ENCODE measurements at regions not wholly inside any gene's neighbourhood (a gene's known extent, or its start where the extent isn't known, plus 50 kb on each side); places are given as distances from the start of the nearest gene placed in this dataset.
"Not testable (repeated sequence)": the region's sequence is repeated elsewhere in the genome, so short reads cannot be mapped to it uniquely, and the experiment has no call there.

DNA sequence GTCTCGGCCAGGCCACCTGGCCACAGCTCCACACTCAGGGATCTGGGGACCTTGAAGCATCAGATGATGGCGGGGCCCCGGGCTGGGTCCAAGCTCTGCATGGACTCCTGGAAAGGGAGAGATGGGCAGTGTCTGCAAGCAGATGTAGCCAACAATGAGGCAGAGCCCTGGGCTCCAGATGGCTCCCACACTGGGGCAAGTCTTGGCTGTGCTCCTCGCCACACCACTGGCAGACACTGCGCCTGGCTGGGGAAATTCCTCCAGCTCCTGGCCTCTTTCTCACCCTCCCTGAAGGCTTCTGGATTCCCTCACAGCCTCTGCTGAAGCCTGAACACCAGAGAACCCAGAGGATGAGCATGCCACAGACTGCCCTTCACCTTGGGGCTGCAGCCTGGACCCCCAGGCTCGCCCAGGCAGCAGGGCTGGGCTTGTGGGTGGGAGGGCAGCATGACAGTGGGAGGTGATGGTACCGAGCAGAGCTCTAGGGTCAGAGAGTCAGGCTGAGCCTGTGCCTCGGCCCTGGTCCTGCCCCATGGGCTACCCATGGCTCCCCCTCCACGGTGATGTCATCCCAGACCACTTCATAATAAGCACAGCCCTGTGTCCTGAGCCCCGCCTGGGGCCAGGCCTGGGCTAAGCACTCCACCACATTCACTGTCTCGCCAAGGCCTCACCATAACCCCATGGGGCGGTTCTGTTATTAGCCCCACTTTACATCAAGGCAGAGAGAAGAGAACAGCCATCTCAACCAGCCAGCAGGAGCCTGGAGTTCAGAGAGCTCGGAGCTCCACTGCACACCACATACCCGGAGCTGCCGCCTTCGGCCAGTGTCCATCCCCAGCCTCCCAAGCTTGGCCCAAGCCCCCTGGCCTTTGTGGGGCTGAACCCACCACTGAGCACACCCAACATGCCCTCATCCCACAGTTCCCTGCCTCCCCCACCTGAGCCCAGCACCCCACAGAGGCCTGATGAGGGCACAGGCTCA lies 62.2 kb upstream of the ADAMTS2 start:
- FAIRE-seq (no peak), DNase-seq (ENCODE audit: insufficient read length, low spot score) (no peak)
- TF ChIP-seq POLR2A (IDR thresholded peaks at IDR 0.05; ENCODE audit: low read depth, low read length) (no peak), SPI1 (IDR thresholded peaks at IDR 0.05; ENCODE audit: low read depth, low read length) (no peak), POU2F2 (IDR thresholded peaks at IDR 0.05; ENCODE audit: low read depth, low read length) (no peak), POLR2AphosphoS5 (IDR thresholded peaks at IDR 0.05; ENCODE audit: low read depth, low read length) (no peak), PAX5 (IDR thresholded peaks at IDR 0.05; ENCODE audit: insufficient read depth, low read length, severe bottlenecking) (no peak), TAF1 (IDR thresholded peaks at IDR 0.05; ENCODE audit: low read depth, low read length) (no peak)

DNA sequence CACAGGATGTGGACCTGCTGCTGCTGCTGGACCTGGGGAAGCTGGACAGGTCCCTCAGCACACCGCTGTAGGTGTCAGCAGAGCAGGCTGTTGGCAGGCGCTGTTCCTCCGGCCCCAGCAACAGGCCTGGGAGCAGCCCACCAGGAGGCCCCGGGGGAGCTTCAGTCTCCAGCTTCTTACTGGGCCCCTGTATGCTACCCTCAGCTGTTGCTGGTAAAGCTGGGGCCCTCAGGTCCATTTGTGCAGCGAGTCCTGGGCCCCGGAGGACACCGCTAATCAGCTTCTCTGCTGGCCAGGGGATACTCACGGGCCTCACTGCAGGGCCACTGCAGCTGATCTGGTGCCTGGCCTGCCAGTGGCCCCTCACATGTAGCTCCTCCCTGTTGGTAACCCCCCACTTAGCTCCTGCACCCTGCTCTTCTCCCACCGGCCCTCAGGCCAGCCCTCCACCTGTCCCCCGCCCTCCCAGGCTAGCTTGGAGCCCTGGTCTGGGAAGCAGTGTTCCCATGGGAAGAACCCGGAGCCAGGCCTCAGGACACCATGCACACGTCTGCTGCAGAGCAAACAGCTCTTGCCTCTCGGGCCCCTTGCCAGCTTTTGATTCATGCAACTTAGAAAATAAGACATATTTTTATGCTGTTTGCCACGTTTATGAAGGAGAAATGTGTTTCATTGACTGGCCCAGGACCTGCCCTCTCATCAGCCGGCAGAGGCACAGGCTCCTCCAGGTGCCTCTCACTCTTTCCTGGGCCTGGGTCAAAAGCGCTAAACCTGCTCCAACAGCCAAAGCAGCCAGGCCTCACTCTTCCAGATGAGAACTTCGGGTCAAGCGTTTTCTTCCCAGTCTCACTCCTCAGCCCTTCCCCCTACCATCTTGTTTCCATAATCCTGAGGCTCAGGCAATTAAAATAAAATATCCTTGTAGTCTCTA lies 61.0 kb upstream of the ADAMTS2 start:
- DNase-seq (ENCODE audit: insufficient read length, low spot score) (no peak), FAIRE-seq (no peak)
- TF ChIP-seq POLR2AphosphoS5 (IDR thresholded peaks at IDR 0.05; ENCODE audit: low read depth, low read length) (no peak), POLR2A (IDR thresholded peaks at IDR 0.05; ENCODE audit: low read depth, low read length) (no peak), SPI1 (IDR thresholded peaks at IDR 0.05; ENCODE audit: low read depth, low read length) (no peak), POU2F2 (IDR thresholded peaks at IDR 0.05; ENCODE audit: low read depth, low read length) (no peak), TAF1 (IDR thresholded peaks at IDR 0.05; ENCODE audit: low read depth, low read length) (no peak), PAX5 (IDR thresholded peaks at IDR 0.05; ENCODE audit: insufficient read depth, low read length, severe bottlenecking) (no peak)

DNA sequence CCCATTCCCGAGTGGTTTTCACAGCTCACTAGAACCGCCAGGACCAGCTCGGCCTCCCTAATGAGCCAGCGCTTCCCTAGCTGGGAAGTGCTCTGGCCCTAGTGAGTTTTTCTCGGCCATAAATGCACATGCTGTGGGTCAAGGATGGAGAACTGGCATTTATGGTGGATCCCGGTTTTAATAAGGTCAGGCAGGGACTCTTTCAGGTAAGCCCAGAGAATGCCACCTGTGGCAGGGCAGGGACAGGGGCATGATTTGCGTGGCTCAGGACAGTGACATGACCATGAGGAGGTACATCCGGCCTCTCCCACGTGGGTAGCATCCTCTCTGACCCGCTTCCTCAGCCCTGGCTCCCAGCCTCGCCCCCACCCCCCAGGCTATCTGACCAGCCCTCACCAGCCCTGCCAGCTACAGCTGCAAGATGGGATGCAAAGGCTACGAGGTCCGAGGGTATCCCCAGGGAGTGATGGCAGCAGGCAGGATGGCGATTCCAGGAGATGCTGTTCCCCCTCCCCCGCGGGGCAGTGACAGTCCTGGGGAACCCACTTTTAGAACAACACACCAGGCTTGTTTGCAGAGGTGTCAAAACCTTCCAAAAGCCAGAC lies 60.3 kb upstream of the ADAMTS2 start:
- FAIRE-seq, result no peak
- no peak for TF ChIP-seq POU2F2 (IDR thresholded peaks at IDR 0.05; ENCODE audit: low read depth, low read length)
- no peak for TF ChIP-seq PAX5 (IDR thresholded peaks at IDR 0.05; ENCODE audit: insufficient read depth, low read length, severe bottlenecking)
- DNase-seq (ENCODE audit: insufficient read length, low spot score), result no peak

DNA sequence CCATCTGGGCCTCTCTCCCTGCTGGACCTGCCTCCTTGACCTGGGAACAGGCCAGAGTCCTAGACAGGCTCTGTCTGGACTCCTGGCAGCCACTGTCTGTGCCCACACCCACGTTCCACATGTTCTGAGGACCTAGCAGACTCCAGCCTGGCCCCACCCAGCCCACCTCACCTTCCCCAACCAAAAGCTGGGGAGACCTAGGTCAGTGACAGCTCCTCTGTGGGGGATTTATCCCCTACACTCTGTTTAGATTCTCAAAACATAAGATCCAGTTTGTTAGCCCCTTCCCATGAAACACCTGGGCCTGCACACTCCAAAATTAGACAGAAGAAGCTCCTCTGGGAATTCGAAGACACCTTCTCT lies 59.8 kb upstream of the ADAMTS2 start:
- no peak for TF ChIP-seq TAF1 (IDR thresholded peaks at IDR 0.05; ENCODE audit: low read depth, low read length)
- TF ChIP-seq POLR2AphosphoS5 (IDR thresholded peaks at IDR 0.05; ENCODE audit: low read depth, low read length), result no peak
- no peak for TF ChIP-seq POU2F2 (IDR thresholded peaks at IDR 0.05; ENCODE audit: low read depth, low read length)
- FAIRE-seq (no peak), DNase-seq (ENCODE audit: insufficient read length, low spot score) (no peak)

DNA sequence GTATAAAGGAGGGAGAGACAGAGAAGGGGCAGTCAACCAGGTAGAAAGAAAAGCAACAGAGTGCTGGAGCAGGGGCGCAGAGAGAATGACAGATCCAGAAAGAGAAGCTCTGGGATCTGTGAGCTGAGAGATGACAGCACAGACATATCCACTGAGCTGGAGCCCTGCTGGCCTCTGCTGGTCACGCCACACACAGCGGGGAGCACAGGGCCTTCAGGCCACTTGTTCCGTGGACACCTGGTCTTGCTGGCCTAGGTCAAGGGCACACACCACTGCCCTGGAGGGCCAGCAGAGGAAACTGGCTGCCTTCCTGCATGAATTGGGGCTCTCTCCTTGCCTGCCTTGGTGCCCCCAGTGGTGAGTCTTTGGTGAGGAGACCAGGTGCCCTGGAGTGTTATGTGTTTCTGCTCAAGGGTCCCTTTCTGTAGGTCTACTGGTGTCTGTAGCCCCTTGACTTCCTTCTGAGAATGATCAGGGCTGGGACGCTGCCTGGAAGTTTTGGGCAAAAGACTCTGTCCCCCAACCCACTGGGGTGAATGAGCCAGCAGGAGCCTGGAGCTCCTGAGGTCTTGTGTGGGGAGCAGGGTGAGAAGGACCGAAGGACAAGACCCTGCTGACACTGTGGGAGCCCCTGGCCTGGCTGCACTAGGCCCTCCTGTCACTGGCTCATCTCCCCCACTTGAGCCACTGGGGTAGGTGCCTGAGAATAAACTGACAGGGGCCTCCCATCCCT lies 59.2 kb upstream of the ADAMTS2 start:
- FAIRE-seq (no peak), DNase-seq (ENCODE audit: insufficient read length, low spot score) (no peak)
- TF ChIP-seq TAF1 (IDR thresholded peaks at IDR 0.05; ENCODE audit: low read depth, low read length), result no peak
- no peak for TF ChIP-seq POU2F2 (IDR thresholded peaks at IDR 0.05; ENCODE audit: low read depth, low read length)
- TF ChIP-seq POLR2A (IDR thresholded peaks at IDR 0.05; ENCODE audit: low read depth, low read length), result no peak
- no peak for TF ChIP-seq SPI1 (IDR thresholded peaks at IDR 0.05; ENCODE audit: low read depth, low read length)
- no peak for TF ChIP-seq POLR2AphosphoS5 (IDR thresholded peaks at IDR 0.05; ENCODE audit: low read depth, low read length)
- TF ChIP-seq PAX5 (IDR thresholded peaks at IDR 0.05; ENCODE audit: insufficient read depth, low read length, severe bottlenecking), result no peak

DNA sequence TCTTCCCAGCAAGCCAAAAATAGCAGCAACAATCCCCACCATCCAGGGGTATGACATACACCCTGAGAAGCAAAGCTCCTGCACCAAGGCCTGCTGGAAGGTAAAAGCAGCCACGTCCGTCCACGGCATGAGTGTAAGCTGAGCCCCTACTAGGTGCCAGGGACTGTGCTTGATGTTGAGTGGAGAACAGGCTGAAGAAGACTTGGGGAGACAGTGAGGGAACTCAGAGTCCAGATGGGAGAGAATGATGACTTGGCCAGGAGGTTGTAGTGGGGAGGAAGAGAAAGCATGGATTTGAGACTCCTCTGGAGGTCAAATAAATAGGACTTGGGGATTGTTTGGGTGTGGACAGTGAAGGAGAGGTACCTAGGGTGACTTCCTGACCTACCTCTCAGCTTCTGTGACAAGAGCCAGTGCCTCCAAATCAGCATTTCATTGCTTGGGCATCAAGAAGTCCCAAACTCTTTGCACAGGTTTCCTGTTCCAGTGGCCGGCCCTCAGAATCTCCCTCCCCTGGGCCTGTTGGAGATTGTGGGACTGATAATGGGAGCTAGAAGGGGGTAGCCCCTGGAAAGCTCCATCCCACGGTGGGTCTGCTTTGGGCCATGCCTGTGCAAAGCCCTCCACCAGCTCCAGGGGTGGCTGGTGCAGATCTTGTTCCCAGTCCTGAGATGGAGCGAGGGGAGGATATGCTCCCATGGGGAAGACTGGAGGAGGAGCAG lies 58.3 kb upstream of the ADAMTS2 start:
- FAIRE-seq, result no peak
- TF ChIP-seq PAX5 (IDR thresholded peaks at IDR 0.05; ENCODE audit: insufficient read depth, low read length, severe bottlenecking) (no peak), POLR2AphosphoS5 (IDR thresholded peaks at IDR 0.05; ENCODE audit: low read depth, low read length) (no peak), TAF1 (IDR thresholded peaks at IDR 0.05; ENCODE audit: low read depth, low read length) (no peak), POU2F2 (IDR thresholded peaks at IDR 0.05; ENCODE audit: low read depth, low read length) (no peak), SPI1 (IDR thresholded peaks at IDR 0.05; ENCODE audit: low read depth, low read length) (no peak), POLR2A (IDR thresholded peaks at IDR 0.05; ENCODE audit: low read depth, low read length) (no peak)
- no peak for DNase-seq (ENCODE audit: insufficient read length, low spot score)

DNA sequence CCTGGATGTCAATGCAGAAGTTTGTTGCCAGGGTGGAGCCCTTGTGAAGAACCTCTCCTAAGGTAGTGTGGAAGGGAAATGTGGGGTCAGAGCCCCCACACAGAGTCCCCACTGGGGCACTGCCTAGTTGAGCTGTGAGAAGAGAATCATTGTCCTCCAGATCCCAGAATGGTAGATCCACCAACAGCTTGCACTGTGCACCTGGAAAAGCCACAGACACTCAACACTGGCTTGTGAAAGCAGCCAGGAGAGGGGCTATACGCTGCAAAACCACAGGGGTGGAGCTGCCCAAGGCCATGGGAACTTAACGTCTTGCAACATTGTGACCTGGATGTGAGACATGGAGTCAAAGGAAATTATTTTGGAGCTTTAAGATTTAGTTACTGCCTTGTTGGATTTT lies 55.2 kb upstream of the ADAMTS2 start:
- FAIRE-seq; DNase-seq (ENCODE audit: insufficient read length, low spot score): not testable (repeated sequence)

DNA sequence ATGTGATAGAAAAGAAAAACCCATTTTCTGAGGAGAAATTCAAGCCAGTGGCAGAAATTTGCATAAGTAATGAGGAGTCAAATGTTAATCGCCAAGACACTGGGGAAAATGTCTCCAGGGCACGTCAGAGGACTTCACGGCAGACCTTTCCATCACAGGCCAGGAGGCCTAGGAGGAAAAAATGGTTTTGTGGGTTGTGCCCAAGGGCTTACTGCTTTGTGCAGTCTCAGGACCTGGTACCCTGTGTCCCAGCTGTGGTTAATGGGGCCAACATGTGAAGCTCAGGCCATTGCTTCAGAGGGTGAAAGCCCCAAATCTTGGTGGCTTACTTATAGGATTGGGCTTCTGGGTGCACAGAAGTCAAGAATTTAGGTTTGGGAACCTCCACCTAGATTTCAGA lies 54.8 kb upstream of the ADAMTS2 start:
- FAIRE-seq, result no peak
- TF ChIP-seq POU2F2 (IDR thresholded peaks at IDR 0.05; ENCODE audit: low read depth, low read length) (no peak), POLR2A (IDR thresholded peaks at IDR 0.05; ENCODE audit: low read depth, low read length) (no peak), PAX5 (IDR thresholded peaks at IDR 0.05; ENCODE audit: insufficient read depth, low read length, severe bottlenecking) (no peak), SPI1 (IDR thresholded peaks at IDR 0.05; ENCODE audit: low read depth, low read length) (no peak), POLR2AphosphoS5 (IDR thresholded peaks at IDR 0.05; ENCODE audit: low read depth, low read length) (no peak), TAF1 (IDR thresholded peaks at IDR 0.05; ENCODE audit: low read depth, low read length) (no peak)

DNA sequence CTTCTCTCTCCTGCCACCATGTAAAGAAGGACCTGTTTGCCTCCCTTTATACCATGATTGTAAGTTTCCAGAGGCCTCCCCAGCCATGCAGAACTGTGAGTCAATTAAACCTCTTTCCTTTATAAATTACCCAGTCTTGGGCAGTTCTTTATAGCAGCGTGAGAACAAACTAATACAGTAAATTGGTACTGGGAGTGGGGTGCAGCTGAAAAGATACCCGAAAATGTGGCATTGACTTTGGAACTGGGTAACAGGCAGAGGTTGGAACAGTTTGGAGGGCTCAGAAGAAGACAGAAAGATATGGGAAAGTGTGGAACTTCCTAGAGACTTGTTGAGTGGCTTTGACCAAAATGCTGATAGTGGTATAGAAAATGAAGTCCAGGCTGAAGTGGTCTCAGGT lies 54.1 kb upstream of the ADAMTS2 start:
- DNase-seq (ENCODE audit: insufficient read length, low spot score); FAIRE-seq: not testable (repeated sequence)

More for the DNA sequence above, 54.8 kb upstream of the ADAMTS2 start:
- no peak for DNase-seq (ENCODE audit: insufficient read length, low spot score)

All from GM12891 (cell line).